Hematopoietic multipotent progenitor cell (in vitro differentiated cells): ENCODE measurements at regions not wholly inside any gene's neighbourhood (a gene's known extent, or its start where the extent isn't known, plus 50 kb on each side); places are given as distances from the start of the nearest gene placed in this dataset.
"Not testable (repeated sequence)": the region's sequence is repeated elsewhere in the genome, so short reads cannot be mapped to it uniquely, and the experiment has no call there.

ENCODE experiments used
- DNase-seq, 3 donors: peaks; one replicate each; pipeline ENCODE4 v3.0.0-alpha.2; 2011 to 2015; ENCODE audit warnings: low read depth in 2 of 3, low spot score in 2 of 3

- no peak for DNase-seq
These were observed 672.1 kb downstream of the MAFB start for GRCh38 chr20:40016890-40017289.

- DNase-seq, result no peak
These were observed 672.6 kb downstream of the MAFB start for GRCh38 chr20:40016392-40016791.

- not testable (repeated sequence) for DNase-seq
These were observed 677.0 kb downstream of the MAFB start for GRCh38 chr20:40012026-40012425.

- DNase-seq, result no peak
These were observed 678.6 kb downstream of the MAFB start for GRCh38 chr20:40010483-40010882.

GRCh38 chr20:40009542-40009941, 679.5 kb downstream of the MAFB start:
- no peak for DNase-seq

GRCh38 chr20:40008177-40008576, 680.9 kb downstream of the MAFB start:
- DNase-seq, result no peak

GRCh38 chr20:40006168-40006860, 682.7 kb downstream of the MAFB start:
- DNase-seq, result no peak

- not testable (repeated sequence) for DNase-seq
These were observed 684.9 kb downstream of the MAFB start for GRCh38 chr20:40004092-40004491.

- no peak for DNase-seq
These were observed 695.3 kb downstream of the MAFB start for GRCh38 chr20:39993742-39994141.

- no peak for DNase-seq
These were observed 698.3 kb downstream of the MAFB start for GRCh38 chr20:39990692-39991091.

- no peak for DNase-seq
These were observed 700.0 kb downstream of the MAFB start for GRCh38 chr20:39988991-39989390.

GRCh38 chr20:39986173-39986904, 702.7 kb downstream of the MAFB start:
- DNase-seq, result no peak

- no peak for DNase-seq
These were observed 703.7 kb downstream of the MAFB start for GRCh38 chr20:39985271-39985827.

- no peak for DNase-seq
These were observed 705.4 kb downstream of the MAFB start for GRCh38 chr20:39983655-39984054.

- DNase-seq, result no peak
These were observed 705.9 kb downstream of the MAFB start for GRCh38 chr20:39983183-39983582.

GRCh38 chr20:39974966-39975501, 714.0 kb downstream of the MAFB start:
- DNase-seq, result no peak

- no peak for DNase-seq
These were observed 720.5 kb downstream of the MAFB start for GRCh38 chr20:39968495-39968894.

GRCh38 chr20:39967806-39968205, 721.2 kb downstream of the MAFB start:
- no peak for DNase-seq

- no peak for DNase-seq
These were observed 727.3 kb downstream of the MAFB start for GRCh38 chr20:39961637-39962244.

- no peak for DNase-seq
These were observed 728.3 kb downstream of the MAFB start for GRCh38 chr20:39960522-39961428.
